Aorta (tissue), 5 donors: ENCODE measurements at regions not wholly inside any gene's neighbourhood (a gene's known extent, or its start where the extent isn't known, plus 50 kb on each side); places are given as distances from the start of the nearest gene placed in this dataset.

Experiments used
- ATAC-seq: fragments of 200-7000 bp; cut with Tn5 transposase; one replicate; pipeline ENCODE4 v1.9.1; 2022; ENCODE audit warnings: moderate library complexity; ENCODE audit not compliant: low FRiP score
- DNase-seq, 2 donors: peaks; one replicate each; pipeline ENCODE4 v3.0.0-alpha.2; 2020
- H3K27ac ChIP-seq, 2 donors: one replicate each; pipeline ENCODE4 v1.5.1; 2013; ENCODE audit warnings: low read length in 2 of 2, mild to moderate bottlenecking in 2 of 2, moderate library complexity in 2 of 2, control low read depth in 1 of 2, inconsistent platforms in 1 of 2, low read depth in 1 of 2
- H3K27me3 ChIP-seq, 2 donors: one replicate each; pipeline ENCODE4 v1.6.1; 2013; ENCODE audit warnings: control low read depth in 1 of 2, low read length in 1 of 2, mild to moderate bottlenecking in 1 of 2, moderate library complexity in 1 of 2; ENCODE audit not compliant: insufficient read depth in 2 of 2, control insufficient read depth in 1 of 2
- H3K36me3 ChIP-seq, 2 donors: one replicate each; pipeline ENCODE4 v1.6.1; 2013; ENCODE audit warnings: control low read depth in 1 of 2, low read length in 1 of 2, mild to moderate bottlenecking in 1 of 2; ENCODE audit not compliant: insufficient read depth in 2 of 2, control insufficient read depth in 1 of 2
- H3K4me1 ChIP-seq, 2 donors: one replicate each; pipeline ENCODE4 v1.6.1; 2013; ENCODE audit warnings: low read length in 2 of 2, control low read depth in 1 of 2, mild to moderate bottlenecking in 1 of 2, moderate library complexity in 1 of 2; ENCODE audit not compliant: insufficient read depth in 2 of 2, control insufficient read depth in 1 of 2
- H3K4me3 ChIP-seq, 2 donors: one replicate each; pipeline ENCODE4 v1.5.1; 2013; ENCODE audit warnings: low read length in 2 of 2, control low read depth in 1 of 2, mild to moderate bottlenecking in 1 of 2
- H3K9me3 ChIP-seq: one replicate; pipeline ENCODE4 v1.6.1; 2013; ENCODE audit warnings: mild to moderate bottlenecking, low read length; ENCODE audit not compliant: control insufficient read depth
- WGBS, 2 donors: extraction: QIAGEN DNeasy Blood & Tissue Kit; methylation state at CpG; one replicate each; pipeline ENCODE4 v1.1.7; 2013; 5-methylcytosine and 5-hydroxymethylcytosine counted together
- intact Hi-C, 2 donors: fragments of 100-400 bp; cut with DNase I; formaldehyde crosslinking; loops; one replicate each; pipeline versions ENCODE4 v1.14.2 to v1.15.0; 2022
- donor health status: healthy with polysubstance abuse.
- donor health status: Bipolar disorder and iron deficiency.
- donor health status: DM: no; HTN: no; CAD: no.
- donor health status: DM: no; HTN: no; CAD: no.
- donor health status: DM: yes; HTN: yes; CAD: no.

- Histone ChIP-seq H3K27ac (no peak overlapping the region), H3K36me3 (no peaks in the 10 kb centered on the region), H3K4me3 (no peak overlapping the region), H3K27me3 (no peaks in the 10 kb centered on the region), H3K9me3 (no peaks in the 10 kb centered on the region), H3K4me1 (peaks cover 0 to 2% of the 10 kb centered on the region in 2 donors)
- WGBS, 2 donors: 71 to 80% methylated on average over 4 of the region's 4 CpGs
- DNase-seq: no peak
- intact Hi-C loops: no loop called here
- ATAC-seq: no peak
These were observed 159.9 kb upstream of the STARD13 start for GRCh38 chr13:33445476-33445875.

- DNase-seq (no peak), ATAC-seq (no peak)
- H3K4me1 ChIP-seq: peaks cover 0 to 2% of the 10 kb centered on the region in 2 donors
- WGBS, 2 donors: 90 to 95% methylated on average over 5 of the region's 5 CpGs
- intact Hi-C loops: no loop called here
- no peaks in the 10 kb centered on the region for H3K27me3 ChIP-seq
- no peaks in the 10 kb centered on the region for H3K9me3 ChIP-seq
- H3K27ac ChIP-seq: no peak overlapping the region
- H3K36me3 ChIP-seq: no peaks in the 10 kb centered on the region
- no peak overlapping the region for H3K4me3 ChIP-seq
These were observed 161.5 kb upstream of the STARD13 start for GRCh38 chr13:33446821-33447725.

DNA sequence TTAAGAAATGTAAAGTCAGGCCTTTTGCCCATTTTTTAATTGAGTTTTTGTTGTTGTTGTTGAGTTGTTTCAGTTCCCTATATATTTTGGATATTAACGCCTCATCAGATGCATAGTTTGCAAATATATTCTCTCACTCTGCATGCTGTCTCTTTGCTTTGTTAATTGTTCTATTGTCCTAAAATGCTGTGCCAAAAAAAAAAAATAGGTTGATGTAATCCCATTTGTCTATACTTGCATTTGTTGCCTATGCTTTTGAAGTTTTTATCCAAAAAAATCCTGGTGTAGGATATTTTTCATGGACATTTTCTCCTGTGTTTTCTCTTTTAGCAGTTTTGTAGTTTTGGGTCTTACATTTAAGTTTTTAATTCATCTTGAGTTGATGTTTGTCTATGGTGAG, 163.3 kb upstream of the STARD13 start:
- H3K4me1 ChIP-seq: peaks cover 2 to 3% of the 10 kb centered on the region in 2 donors
- WGBS, 2 donors: 95 to 98% methylated on average over 1 of the region's 1 CpG
- H3K27me3 ChIP-seq: no peaks in the 10 kb centered on the region
- no peaks in the 10 kb centered on the region for H3K36me3 ChIP-seq
- ATAC-seq: no peak
- no peaks in the 10 kb centered on the region for H3K9me3 ChIP-seq
- no peak for DNase-seq
- H3K27ac ChIP-seq: no peak overlapping the region
- intact Hi-C loops: no loop called here
- no peak overlapping the region for H3K4me3 ChIP-seq

GRCh38 chr13:33450956-33451709, 165.6 kb upstream of the STARD13 start:
- no peak for ATAC-seq
- intact Hi-C loops: loop anchor here (5.0 to 10.0 kb wide), 3 partner anchors 71 to 166 kb away; partner anchors contain the start of gene STARD13 (in 1 of the 2)
- H3K36me3 ChIP-seq: no peaks in the 10 kb centered on the region
- H3K4me1 ChIP-seq: peaks cover 7 to 12% of the 10 kb centered on the region in 2 donors
- DNase-seq: no peak
- no peaks in the 10 kb centered on the region for H3K27me3 ChIP-seq
- H3K9me3 ChIP-seq: no peaks in the 10 kb centered on the region
- WGBS, 2 donors: 96 to 97% methylated on average over 6 of the region's 6 CpGs
- no peak overlapping the region for H3K27ac ChIP-seq
- no peak overlapping the region for H3K4me3 ChIP-seq

DNA sequence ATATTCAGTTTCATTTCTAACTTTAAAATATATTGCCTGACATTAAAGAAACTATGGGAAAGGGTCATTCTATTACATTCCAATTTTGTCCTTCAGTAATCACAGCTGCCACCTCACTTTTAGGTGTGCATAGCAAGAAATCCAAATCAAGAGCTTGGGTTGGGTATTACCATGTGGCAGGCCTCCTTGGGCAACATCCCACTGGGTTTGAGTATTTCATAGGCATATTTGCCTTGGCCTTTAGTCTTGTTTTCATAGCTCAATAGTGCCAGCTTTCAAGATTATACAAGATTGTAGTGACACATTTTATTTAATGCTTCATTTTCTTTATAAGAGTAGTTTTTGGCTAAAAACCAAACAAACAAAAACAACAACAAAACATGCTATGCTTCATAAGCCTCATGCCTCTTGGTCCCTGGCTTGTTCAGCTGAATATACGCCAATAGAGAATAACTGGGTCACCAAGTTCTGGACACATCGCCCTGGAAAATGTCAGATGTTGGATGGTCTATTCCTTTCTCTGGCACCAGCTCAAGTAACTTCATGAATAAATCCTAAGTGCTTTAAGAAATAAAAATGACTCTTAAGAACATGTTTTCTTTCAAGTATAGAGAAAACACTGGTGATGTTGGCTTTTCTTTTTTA, 167.4 kb upstream of the STARD13 start:
- ATAC-seq (peak; percentile 71), DNase-seq (no peak)
- Histone ChIP-seq H3K27me3 (no peaks in the 10 kb centered on the region), H3K36me3 (no peaks in the 10 kb centered on the region), H3K4me3 (no peak overlapping the region), H3K9me3 (no peaks in the 10 kb centered on the region), H3K27ac (peak overlapping the region in 1 of 2 donors; percentile 71), H3K4me1 (peaks cover 7 to 12% of the 10 kb centered on the region in 2 donors)
- intact Hi-C loops: loop anchor here (5.0 to 10.0 kb wide), 3 partner anchors 69 to 168 kb away; partner anchors contain the start of gene STARD13 (in 1 of the 2)
- 2 to 7% methylated on average over 2 of the region's 2 CpGs for WGBS, 2 donors

- Histone ChIP-seq H3K36me3 (no peaks in the 10 kb centered on the region), H3K27ac (no peak overlapping the region), H3K4me1 (peaks cover 7 to 12% of the 10 kb centered on the region in 2 donors), H3K27me3 (no peaks in the 10 kb centered on the region), H3K9me3 (no peaks in the 10 kb centered on the region), H3K4me3 (no peak overlapping the region)
- DNase-seq (no peak), ATAC-seq (no peak)
- 71 to 74% methylated on average over 2 of the region's 2 CpGs for WGBS, 2 donors
- intact Hi-C loops: loop anchor here (5.0 to 10.0 kb wide), 3 partner anchors 68 to 169 kb away; partner anchors contain the start of gene STARD13 (in 1 of the 2)
These were observed 168.4 kb upstream of the STARD13 start for GRCh38 chr13:33453936-33454335.

DNA sequence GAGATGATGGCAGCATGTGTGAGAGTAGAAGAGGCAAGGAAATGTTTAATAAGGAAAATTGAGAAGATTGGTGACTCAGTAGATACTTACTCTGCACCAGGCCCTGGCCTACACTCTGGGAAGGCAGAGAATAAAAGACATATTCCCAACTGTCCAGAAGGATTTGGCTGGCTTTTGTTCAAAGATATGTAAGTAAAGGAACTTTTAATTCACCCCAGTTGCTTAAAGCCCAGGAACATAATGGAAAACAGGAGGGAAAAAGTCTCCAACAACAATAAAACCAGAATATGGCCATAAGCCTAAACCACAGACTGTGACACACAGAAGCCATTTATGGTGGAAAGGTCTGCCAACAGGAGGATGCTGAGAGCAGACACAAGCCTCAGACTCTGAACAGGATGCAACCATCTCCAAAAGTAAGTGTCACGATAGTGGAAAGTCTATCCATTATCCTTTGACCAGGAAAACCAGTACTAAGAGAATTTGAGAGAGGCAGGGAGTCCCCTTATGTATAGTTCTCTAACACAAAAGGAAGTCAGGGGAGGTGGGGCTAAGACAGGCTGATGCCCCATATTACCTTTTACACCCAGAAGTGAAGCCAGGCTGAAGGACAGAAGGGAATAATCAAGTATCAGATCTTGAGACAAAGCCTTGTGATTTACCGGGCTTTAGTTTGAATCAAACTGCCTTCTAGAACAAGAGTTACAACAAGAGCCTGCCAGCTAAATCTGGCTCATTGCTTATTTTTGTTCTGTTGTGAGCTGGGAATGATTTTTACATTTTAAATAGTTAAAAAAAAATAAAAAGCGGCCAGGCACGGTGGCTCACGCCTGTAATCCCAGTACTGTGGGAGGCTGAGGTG, 169.5 kb upstream of the STARD13 start:
- WGBS, 2 donors: 5 to 7% methylated on average over 5 of the region's 5 CpGs
- no peaks in the 10 kb centered on the region for H3K27me3 ChIP-seq
- no peaks in the 10 kb centered on the region for H3K9me3 ChIP-seq
- H3K4me3 ChIP-seq: no peak overlapping the region
- DNase-seq (no peak), ATAC-seq (peak; percentile 58)
- peaks cover 7 to 12% of the 10 kb centered on the region in 2 donors for H3K4me1 ChIP-seq
- intact Hi-C loops: loop anchor here (5.0 to 10.0 kb wide), 3 partner anchors 67 to 170 kb away; partner anchors contain the start of gene STARD13 (in 1 of the 2)
- H3K27ac ChIP-seq: peak overlapping the region; percentile 83 to 87
- H3K36me3 ChIP-seq: no peaks in the 10 kb centered on the region
